HG03457 (cell line): ENCODE measurements at regions not wholly inside any gene's neighbourhood (a gene's known extent, or its start where the extent isn't known, plus 50 kb on each side); places are given as distances from the start of the nearest gene placed in this dataset.

ENCODE experiments used
- ATAC-seq: cut with Tn5 transposase; IDR thresholded peaks from one replicate; pipeline ENCODE4 v1.9.1; 2021; ENCODE audit warnings: moderate number of reproducible peaks; ENCODE audit not compliant: unreplicated experiment

GRCh38 chrX:39710776-39711175 is 387.0 kb downstream of the BCOR start:
- ATAC-seq, result no peak

GRCh38 chrX:39714471-39714870 is 383.3 kb downstream of the BCOR start:
- no peak for ATAC-seq

- ATAC-seq, result no peak
Observed at GRCh38 chrX:39716401-39716800, 381.4 kb downstream of the BCOR start.

- ATAC-seq, result no peak
Observed at GRCh38 chrX:39716802-39717540, 380.8 kb downstream of the BCOR start.

GRCh38 chrX:39718981-39719380 is 378.8 kb downstream of the BCOR start:
- ATAC-seq, result no peak

GRCh38 chrX:39720945-39721344 is 376.8 kb downstream of the BCOR start:
- no peak for ATAC-seq

- ATAC-seq, result no peak
Observed at GRCh38 chrX:39721566-39722279, 376.0 kb downstream of the BCOR start.

GRCh38 chrX:39724544-39724943 is 373.2 kb downstream of the BCOR start:
- no peak for ATAC-seq

GRCh38 chrX:39725114-39725513 is 372.6 kb downstream of the BCOR start:
- ATAC-seq, result no peak

GRCh38 chrX:39725928-39726619 is 371.7 kb downstream of the BCOR start:
- ATAC-seq, result no peak

- ATAC-seq, result no peak
Observed at GRCh38 chrX:39726771-39727170, 371.0 kb downstream of the BCOR start.

GRCh38 chrX:39728025-39728424 is 369.7 kb downstream of the BCOR start:
- ATAC-seq, result no peak

GRCh38 chrX:39728852-39729598 is 368.7 kb downstream of the BCOR start:
- ATAC-seq, result no peak

- ATAC-seq, result no peak
Observed at GRCh38 chrX:39729981-39730661, 367.6 kb downstream of the BCOR start.

- no peak for ATAC-seq
Observed at GRCh38 chrX:39730662-39731329, 367.0 kb downstream of the BCOR start.

- ATAC-seq, result no peak
Observed at GRCh38 chrX:39731330-39731667, 366.5 kb downstream of the BCOR start.

GRCh38 chrX:39731735-39732134 is 366.0 kb downstream of the BCOR start:
- ATAC-seq, result no peak

GRCh38 chrX:39733745-39734144 is 364.0 kb downstream of the BCOR start:
- ATAC-seq, result no peak

- no peak for ATAC-seq
Observed at GRCh38 chrX:39734174-39734776, 363.5 kb downstream of the BCOR start.
